HUES64 (cell line): ENCODE measurements at regions not wholly inside any gene's neighbourhood (a gene's known extent, or its start where the extent isn't known, plus 50 kb on each side); places are given as distances from the start of the nearest gene placed in this dataset.

Experiments used
- H3K27ac ChIP-seq: 2 replicates; pipeline ENCODE4 v1.7.0; 2013; ENCODE audit warnings: low read depth, low read length, inconsistent platforms
- H3K27me3 ChIP-seq: 2 replicates; pipeline ENCODE4 v1.6.1; 2013; ENCODE audit warnings: mild to moderate bottlenecking, low read length; ENCODE audit not compliant: insufficient read depth
- H3K36me3 ChIP-seq: 2 replicates; pipeline ENCODE4 v1.6.1; 2013; ENCODE audit warnings: mild to moderate bottlenecking, low read length; ENCODE audit not compliant: insufficient read depth
- H3K4me1 ChIP-seq: 2 replicates; pipeline ENCODE4 v1.6.1; 2013; ENCODE audit warnings: mild to moderate bottlenecking, low read length, moderate library complexity; ENCODE audit not compliant: insufficient read depth
- H3K4me3 ChIP-seq: 2 replicates; pipeline ENCODE4 v1.5.1; 2013; ENCODE audit warnings: mild to moderate bottlenecking, low read length, moderate library complexity
- H3K9ac ChIP-seq: 2 replicates; pipeline ENCODE4 v1.6.1; 2013; ENCODE audit warnings: mild to moderate bottlenecking, low read depth, low read length
- H3K9me3 ChIP-seq: 2 replicates; pipeline ENCODE4 v1.6.1; 2013; ENCODE audit warnings: low read depth, low read length; ENCODE audit not compliant: insufficient read depth
- WGBS: fragments of 150-250, 120-280 bp; methylation state at CpG from one replicate; pipeline ENCODE4 v1.1.7; 2013; ENCODE audit warnings: missing lambda C conversion rate; 5-methylcytosine and 5-hydroxymethylcytosine counted together

GRCh38 chr2:6576302-6576701 is 289.4 kb downstream of the CMPK2 start:
- Histone ChIP-seq H3K9ac (no peak overlapping the region), H3K9me3 (no peaks in the 10 kb centered on the region), H3K36me3 (no peaks in the 10 kb centered on the region), H3K4me3 (no peak overlapping the region), H3K27me3 (no peaks in the 10 kb centered on the region), H3K27ac (no peak overlapping the region), H3K4me1 (no peaks in the 10 kb centered on the region)
- WGBS = 85% methylated on average over 1 of the region's 2 CpGs

GRCh38 chr2:6577960-6578359 is 287.7 kb downstream of the CMPK2 start:
- WGBS = 89% methylated on average over 3 of the region's 3 CpGs
- H3K4me1 ChIP-seq = no peaks in the 10 kb centered on the region
- H3K9ac ChIP-seq = no peak overlapping the region
- H3K36me3 ChIP-seq = no peaks in the 10 kb centered on the region
- no peak overlapping the region for H3K4me3 ChIP-seq
- no peaks in the 10 kb centered on the region for H3K9me3 ChIP-seq
- no peak overlapping the region for H3K27ac ChIP-seq
- no peaks in the 10 kb centered on the region for H3K27me3 ChIP-seq

- Histone ChIP-seq H3K4me3 (no peak overlapping the region), H3K9me3 (no peaks in the 10 kb centered on the region), H3K27me3 (no peaks in the 10 kb centered on the region), H3K27ac (no peak overlapping the region), H3K4me1 (no peaks in the 10 kb centered on the region), H3K9ac (no peak overlapping the region), H3K36me3 (no peaks in the 10 kb centered on the region)
- WGBS = 89% methylated on average over 4 of the region's 4 CpGs
Observed at GRCh38 chr2:6578416-6578815, 287.3 kb downstream of the CMPK2 start.

GRCh38 chr2:6579281-6579680 is 286.4 kb downstream of the CMPK2 start:
- H3K27me3 ChIP-seq = no peaks in the 10 kb centered on the region
- H3K9me3 ChIP-seq = no peaks in the 10 kb centered on the region
- H3K9ac ChIP-seq = no peak overlapping the region
- no peaks in the 10 kb centered on the region for H3K4me1 ChIP-seq
- H3K27ac ChIP-seq = no peak overlapping the region
- no peak overlapping the region for H3K4me3 ChIP-seq
- H3K36me3 ChIP-seq = no peaks in the 10 kb centered on the region

GRCh38 chr2:6580982-6581381 is 284.7 kb downstream of the CMPK2 start:
- H3K4me3 ChIP-seq = no peak overlapping the region
- H3K9me3 ChIP-seq = no peaks in the 10 kb centered on the region
- no peaks in the 10 kb centered on the region for H3K27me3 ChIP-seq
- H3K36me3 ChIP-seq = no peaks in the 10 kb centered on the region
- WGBS = 83% methylated on average over 3 of the region's 4 CpGs
- H3K4me1 ChIP-seq = no peaks in the 10 kb centered on the region
- H3K27ac ChIP-seq = no peak overlapping the region
- no peak overlapping the region for H3K9ac ChIP-seq

- no peaks in the 10 kb centered on the region for H3K27me3 ChIP-seq
- no peak overlapping the region for H3K4me3 ChIP-seq
- H3K4me1 ChIP-seq = no peaks in the 10 kb centered on the region
- no peak overlapping the region for H3K9ac ChIP-seq
- H3K27ac ChIP-seq = no peak overlapping the region
- H3K36me3 ChIP-seq = no peaks in the 10 kb centered on the region
- 95% methylated on average over 6 of the region's 6 CpGs for WGBS
- no peaks in the 10 kb centered on the region for H3K9me3 ChIP-seq
Observed at GRCh38 chr2:6589150-6589549, 276.6 kb downstream of the CMPK2 start.

GRCh38 chr2:6590442-6590841 is 275.3 kb downstream of the CMPK2 start:
- H3K4me1 ChIP-seq = no peaks in the 10 kb centered on the region
- 77% methylated on average over 2 of the region's 3 CpGs for WGBS
- H3K36me3 ChIP-seq = no peaks in the 10 kb centered on the region
- H3K4me3 ChIP-seq = no peak overlapping the region
- no peak overlapping the region for H3K27ac ChIP-seq
- no peaks in the 10 kb centered on the region for H3K27me3 ChIP-seq
- H3K9ac ChIP-seq = no peak overlapping the region
- H3K9me3 ChIP-seq = no peaks in the 10 kb centered on the region

- Histone ChIP-seq H3K4me3 (no peak overlapping the region), H3K4me1 (no peaks in the 10 kb centered on the region), H3K36me3 (no peaks in the 10 kb centered on the region), H3K9me3 (peaks cover 3% of the 10 kb centered on the region; the same call in 1 of the 2 replicates), H3K27me3 (no peaks in the 10 kb centered on the region), H3K27ac (no peak overlapping the region), H3K9ac (no peak overlapping the region)
- 94% methylated on average over 4 of the region's 4 CpGs for WGBS
Observed at GRCh38 chr2:6602471-6602870, 263.2 kb downstream of the CMPK2 start.

- Histone ChIP-seq H3K27me3 (no peaks in the 10 kb centered on the region), H3K9ac (no peak overlapping the region), H3K4me3 (no peak overlapping the region), H3K4me1 (no peaks in the 10 kb centered on the region), H3K36me3 (no peaks in the 10 kb centered on the region), H3K27ac (no peak overlapping the region), H3K9me3 (peaks cover 3% of the 10 kb centered on the region; the same call in 1 of the 2 replicates)
- 92% methylated on average over 7 of the region's 7 CpGs for WGBS
Observed at GRCh38 chr2:6605836-6606505, 259.7 kb downstream of the CMPK2 start.

- 84% methylated on average over 4 of the region's 4 CpGs for WGBS
- H3K36me3 ChIP-seq = no peaks in the 10 kb centered on the region
- no peaks in the 10 kb centered on the region for H3K27me3 ChIP-seq
- no peak overlapping the region for H3K27ac ChIP-seq
- H3K9ac ChIP-seq = no peak overlapping the region
- no peaks in the 10 kb centered on the region for H3K4me1 ChIP-seq
- 0 out of 2 replicates have a peak, but pooled peaks cover 2% of the 10 kb centered on the region for H3K9me3 ChIP-seq
- no peak overlapping the region for H3K4me3 ChIP-seq
Observed at GRCh38 chr2:6617794-6618193, 247.9 kb downstream of the CMPK2 start.

- Histone ChIP-seq H3K9ac (no peak overlapping the region), H3K36me3 (no peaks in the 10 kb centered on the region), H3K27ac (no peak overlapping the region), H3K4me1 (peaks cover 3% of the 10 kb centered on the region; the same call in 1 of the 2 replicates), H3K4me3 (no peak overlapping the region), H3K9me3 (no peaks in the 10 kb centered on the region), H3K27me3 (no peaks in the 10 kb centered on the region)
- WGBS = over 99% methylated on average over 4 of the region's 6 CpGs
Observed at GRCh38 chr2:6618201-6618600, 247.5 kb downstream of the CMPK2 start.

- WGBS = no CpG with 5 or more reads among the region's 2 CpGs
- no peaks in the 10 kb centered on the region for H3K36me3 ChIP-seq
- no peaks in the 10 kb centered on the region for H3K27me3 ChIP-seq
- no peak overlapping the region for H3K9ac ChIP-seq
- H3K4me3 ChIP-seq = no peak overlapping the region
- H3K9me3 ChIP-seq = no peaks in the 10 kb centered on the region
- no peak overlapping the region for H3K27ac ChIP-seq
- peaks cover 7% of the 10 kb centered on the region; the same call in 1 of the 2 replicates for H3K4me1 ChIP-seq
Observed at GRCh38 chr2:6623746-6624145, 242.0 kb downstream of the CMPK2 start.
